ENCODE measurements at regions not wholly inside any gene's neighbourhood (a gene's known extent, or its start where the extent isn't known, plus 50 kb on each side); places are given as distances from the start of the nearest gene placed in this dataset.
"Not testable (repeated sequence)": the region's sequence is repeated elsewhere in the genome, so short reads cannot be mapped to it uniquely, and the experiment has no call there.

DNA sequence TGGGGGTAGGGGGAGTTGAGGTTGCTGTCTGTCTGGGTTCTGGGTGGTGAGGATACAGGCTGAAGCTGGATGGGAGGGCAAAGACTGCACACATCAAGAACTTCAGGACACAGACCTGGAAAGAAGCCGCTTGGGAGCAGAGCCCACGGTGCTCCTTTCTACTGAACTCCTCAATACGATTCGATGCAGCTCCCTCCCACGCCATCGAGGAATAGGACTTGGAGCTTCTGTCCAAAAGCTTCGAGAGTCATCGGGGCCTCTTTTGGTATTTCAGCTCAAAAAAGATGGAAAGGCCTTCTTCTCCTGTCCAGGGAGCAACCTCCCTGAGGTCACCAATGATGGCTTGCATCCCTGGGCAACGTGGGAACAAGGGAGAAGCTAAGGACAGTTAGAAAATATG lies 407.1 kb upstream of the MGMT start:
- Histone ChIP-seq H3K9me3 (ENCODE audit: insufficient read depth, low read length, severe bottlenecking) (no peaks in the 10 kb centered on the region), H3K36me3 (ENCODE audit: insufficient read depth, low read length) (no peaks in the 10 kb centered on the region), H3K9ac (ENCODE audit: low read depth, low read length) (no peak overlapping the region), H3K4me3 (ENCODE audit: low read depth in 1 of 2, low read length in 2 of 2) (no peak overlapping the region), H3K27ac (ENCODE audit: low read length) (no peak overlapping the region), H3K27me3 (ENCODE audit: insufficient read depth, low read length, poor library complexity) (no peaks in the 10 kb centered on the region), H4K20me1 (ENCODE audit: insufficient read depth, low read length) (no peaks in the 10 kb centered on the region), H2AFZ (ENCODE audit: low read depth, low read length) (no peak overlapping the region), H3K4me2 (ENCODE audit: insufficient read depth, low read length) (no peak overlapping the region), H3K79me2 (ENCODE audit: insufficient read depth, low read length) (no peaks in the 10 kb centered on the region), H3K4me1 (ENCODE audit: insufficient read depth, low read length) (peaks cover 50% of the 10 kb centered on the region)
- no peak for ATAC-seq (ENCODE audit: insufficient read depth, low read depth)
- DNase-seq = no peak
- TF ChIP-seq, protein P1, sequence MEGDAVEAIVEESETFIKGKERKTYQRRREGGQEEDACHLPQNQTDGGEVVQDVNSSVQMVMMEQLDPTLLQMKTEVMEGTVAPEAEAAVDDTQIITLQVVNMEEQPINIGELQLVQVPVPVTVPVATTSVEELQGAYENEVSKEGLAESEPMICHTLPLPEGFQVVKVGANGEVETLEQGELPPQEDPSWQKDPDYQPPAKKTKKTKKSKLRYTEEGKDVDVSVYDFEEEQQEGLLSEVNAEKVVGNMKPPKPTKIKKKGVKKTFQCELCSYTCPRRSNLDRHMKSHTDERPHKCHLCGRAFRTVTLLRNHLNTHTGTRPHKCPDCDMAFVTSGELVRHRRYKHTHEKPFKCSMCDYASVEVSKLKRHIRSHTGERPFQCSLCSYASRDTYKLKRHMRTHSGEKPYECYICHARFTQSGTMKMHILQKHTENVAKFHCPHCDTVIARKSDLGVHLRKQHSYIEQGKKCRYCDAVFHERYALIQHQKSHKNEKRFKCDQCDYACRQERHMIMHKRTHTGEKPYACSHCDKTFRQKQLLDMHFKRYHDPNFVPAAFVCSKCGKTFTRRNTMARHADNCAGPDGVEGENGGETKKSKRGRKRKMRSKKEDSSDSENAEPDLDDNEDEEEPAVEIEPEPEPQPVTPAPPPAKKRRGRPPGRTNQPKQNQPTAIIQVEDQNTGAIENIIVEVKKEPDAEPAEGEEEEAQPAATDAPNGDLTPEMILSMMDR (IDR thresholded peaks at IDR 0.05; ENCODE audit: borderline replicate concordance, extremely low read depth, low read length, poor library complexity, severe bottlenecking) = no peak
- no peak for TF ChIP-seq EZH2 (IDR thresholded peaks at IDR 0.05; ENCODE audit: borderline replicate concordance, low read depth, low read length, severe bottlenecking)

DNA sequence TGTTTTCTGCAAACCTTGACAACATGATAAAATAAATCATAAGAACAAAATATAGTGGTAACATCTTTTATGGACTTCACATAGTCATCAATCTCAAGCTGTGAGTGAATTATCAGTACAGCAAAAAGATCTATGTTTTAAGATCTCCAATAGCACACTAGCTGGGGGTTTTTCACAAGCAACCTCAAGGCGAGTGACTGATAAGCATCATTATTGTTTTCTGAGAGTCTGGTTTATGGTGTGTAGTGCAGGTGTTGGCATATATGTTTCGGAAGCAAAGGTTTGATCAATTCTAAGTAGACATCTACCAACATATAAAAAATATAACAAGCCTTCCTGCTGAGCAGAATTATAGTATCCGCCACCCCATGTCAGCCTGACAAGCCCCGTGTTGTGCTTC lies 403.8 kb upstream of the MGMT start:
- Histone ChIP-seq H2AFZ (ENCODE audit: low read depth, low read length) (no peak overlapping the region), H3K4me2 (ENCODE audit: insufficient read depth, low read length) (no peak overlapping the region), H3K4me3 (ENCODE audit: low read depth in 1 of 2, low read length in 2 of 2) (no peak overlapping the region), H3K27me3 (ENCODE audit: insufficient read depth, low read length, poor library complexity) (no peaks in the 10 kb centered on the region), H3K36me3 (ENCODE audit: insufficient read depth, low read length) (no peaks in the 10 kb centered on the region), H3K79me2 (ENCODE audit: insufficient read depth, low read length) (no peaks in the 10 kb centered on the region), H3K4me1 (ENCODE audit: insufficient read depth, low read length) (peaks cover 25% of the 10 kb centered on the region), H4K20me1 (ENCODE audit: insufficient read depth, low read length) (no peaks in the 10 kb centered on the region), H3K9me3 (ENCODE audit: insufficient read depth, low read length, severe bottlenecking) (no peaks in the 10 kb centered on the region), H3K27ac (ENCODE audit: low read length) (no peak overlapping the region), H3K9ac (ENCODE audit: low read depth, low read length) (no peak overlapping the region)
- no peak for TF ChIP-seq EZH2 (IDR thresholded peaks at IDR 0.05; ENCODE audit: borderline replicate concordance, low read depth, low read length, severe bottlenecking)
- TF ChIP-seq, protein P1 (IDR thresholded peaks at IDR 0.05; ENCODE audit: borderline replicate concordance, extremely low read depth, low read length, poor library complexity, severe bottlenecking) = no peak
- ATAC-seq (ENCODE audit: insufficient read depth, low read depth) (no peak), DNase-seq (no peak)

DNA sequence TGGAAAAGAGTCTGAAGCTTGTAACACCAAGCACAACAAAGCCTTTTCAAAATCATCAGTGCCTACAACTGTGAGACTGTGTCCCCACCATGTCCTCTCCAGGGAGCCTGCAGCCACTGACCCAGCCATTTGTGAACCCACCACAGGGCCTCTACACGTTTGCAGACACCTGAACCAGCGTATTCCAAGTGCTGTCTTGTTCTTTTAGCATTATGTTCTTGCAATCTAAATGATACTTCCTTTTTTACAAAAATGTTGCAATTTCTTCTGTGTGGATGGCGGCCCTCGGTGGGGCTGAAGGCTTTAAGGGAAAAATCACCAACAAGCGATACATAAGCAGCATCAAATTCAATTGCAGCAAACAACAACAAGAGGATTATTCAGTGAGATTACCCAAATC lies 403.2 kb upstream of the MGMT start:
- Histone ChIP-seq H3K4me1 (ENCODE audit: insufficient read depth, low read length) (peaks cover 18% of the 10 kb centered on the region), H3K27me3 (ENCODE audit: insufficient read depth, low read length, poor library complexity) (no peaks in the 10 kb centered on the region), H3K9me3 (ENCODE audit: insufficient read depth, low read length, severe bottlenecking) (no peaks in the 10 kb centered on the region), H3K27ac (ENCODE audit: low read length) (no peak overlapping the region), H3K79me2 (ENCODE audit: insufficient read depth, low read length) (no peaks in the 10 kb centered on the region), H3K4me3 (ENCODE audit: low read depth in 1 of 2, low read length in 2 of 2) (no peak overlapping the region), H3K36me3 (ENCODE audit: insufficient read depth, low read length) (no peaks in the 10 kb centered on the region), H2AFZ (ENCODE audit: low read depth, low read length) (no peak overlapping the region), H3K4me2 (ENCODE audit: insufficient read depth, low read length) (no peak overlapping the region), H4K20me1 (ENCODE audit: insufficient read depth, low read length) (no peaks in the 10 kb centered on the region), H3K9ac (ENCODE audit: low read depth, low read length) (no peak overlapping the region)
- DNase-seq (no peak), ATAC-seq (ENCODE audit: insufficient read depth, low read depth) (no peak)
- no peak for TF ChIP-seq EZH2 (IDR thresholded peaks at IDR 0.05; ENCODE audit: borderline replicate concordance, low read depth, low read length, severe bottlenecking)
- TF ChIP-seq, protein P1 (IDR thresholded peaks at IDR 0.05; ENCODE audit: borderline replicate concordance, extremely low read depth, low read length, poor library complexity, severe bottlenecking) = no peak

- not testable (repeated sequence) for H4K20me1 ChIP-seq (ENCODE audit: insufficient read depth, low read length); H3K27me3 ChIP-seq (ENCODE audit: insufficient read depth, low read length, poor library complexity); ATAC-seq (ENCODE audit: insufficient read depth, low read depth)
Measured at GRCh38 chr10:129066529-129066928, 400.5 kb upstream of the MGMT start.

GRCh38 chr10:129071411-129071810 lies 395.6 kb upstream of the MGMT start:
- not testable (repeated sequence) for H3K4me2 ChIP-seq (ENCODE audit: insufficient read depth, low read length); H3K27me3 ChIP-seq (ENCODE audit: insufficient read depth, low read length, poor library complexity); H3K36me3 ChIP-seq (ENCODE audit: insufficient read depth, low read length); DNase-seq; ATAC-seq (ENCODE audit: insufficient read depth, low read depth); H2AFZ ChIP-seq (ENCODE audit: low read depth, low read length); H3K4me3 ChIP-seq (ENCODE audit: low read depth in 1 of 2, low read length in 2 of 2); H3K27ac ChIP-seq (ENCODE audit: low read length); H3K9me3 ChIP-seq (ENCODE audit: insufficient read depth, low read length, severe bottlenecking); H3K9ac ChIP-seq (ENCODE audit: low read depth, low read length); H4K20me1 ChIP-seq (ENCODE audit: insufficient read depth, low read length); H3K79me2 ChIP-seq (ENCODE audit: insufficient read depth, low read length)
- H3K4me1 ChIP-seq (ENCODE audit: insufficient read depth, low read length) = peaks cover 12% of the 10 kb centered on the region

More at GRCh38 chr10:129066529-129066928, 400.5 kb upstream of the MGMT start:
- not testable (repeated sequence) for H3K9me3 ChIP-seq (ENCODE audit: insufficient read depth, low read length, severe bottlenecking); H3K4me3 ChIP-seq (ENCODE audit: low read depth in 1 of 2, low read length in 2 of 2); H3K79me2 ChIP-seq (ENCODE audit: insufficient read depth, low read length); H3K9ac ChIP-seq (ENCODE audit: low read depth, low read length); H3K4me1 ChIP-seq (ENCODE audit: insufficient read depth, low read length); H2AFZ ChIP-seq (ENCODE audit: low read depth, low read length); H3K27ac ChIP-seq (ENCODE audit: low read length); DNase-seq; H3K36me3 ChIP-seq (ENCODE audit: insufficient read depth, low read length); H3K4me2 ChIP-seq (ENCODE audit: insufficient read depth, low read length)
